HepG2 (cell line): ENCODE measurements at regions not wholly inside any gene's neighbourhood (a gene's known extent, or its start where the extent isn't known, plus 50 kb on each side); places are given as distances from the start of the nearest gene placed in this dataset.

Experiments
- ATAC-seq: fragments of 200-7000 bp; cut with Tn5 transposase; 3 replicates; pipeline ENCODE4 v1.9.1; 2020; ENCODE audit warnings: mild to moderate bottlenecking, moderate library complexity
- BruUV-seq: library from RNA; stranded (reverse); fragments of 400-500 nt; replicated peaks from 2 replicates; lab custom pipeline; 2021; lab: Mats Ljungman, UMichigan
- CTCF ChIA-PET: fragments of 300-600 bp; formaldehyde crosslinking; extraction: SDS; loops from one replicate; lab custom pipeline; 2021; ENCODE audit warnings: low total read pairs, inconsistent platforms, low intra/inter-chr PET ratio; lab: Yijun Ruan, JAX
- POLR2A ChIA-PET: fragments of 350-600 bp; sonication (Branson Sonifier 250); formaldehyde crosslinking; loops from one replicate; lab custom pipeline; 2020; ENCODE audit warnings: antibody characterized with exemption, inconsistent platforms; lab: Yijun Ruan, JAX
- DNase-seq: peaks from one replicate; pipeline ENCODE4 v3.0.0-alpha.2; 2015; ENCODE audit warnings: low spot score
- FAIRE-seq: peaks from 3 replicates; lab custom pipeline; 2011; peaks lifted over from hg19 to GRCh38; lab: Jason Lieb, UNC
- H2AFZ ChIP-seq: one replicate; pipeline ENCODE4 v1.6.1; 2011; ENCODE audit warnings: low read length, inconsistent platforms
- H3K27ac ChIP-seq: fragments of 300-600 bp; 3 replicates; pipeline ENCODE4 v1.8.0; 2011; ENCODE audit warnings: mixed run types, mild to moderate bottlenecking, mixed read lengths, low read length, inconsistent platforms; ENCODE audit not compliant: insufficient read depth; ENCODE audit errors: extremely low read length
- H3K27me3 ChIP-seq, 2 experiments: fragments of 200-600 bp in 1 of 2; 2 replicates in 1 of 2; 3 replicates in 1 of 2; pipeline versions ENCODE4 v1.6.0 to v1.8.0; 2011; ENCODE audit warnings: low read length in 2 of 2, mild to moderate bottlenecking in 2 of 2, moderate library complexity in 2 of 2, inconsistent platforms in 1 of 2; ENCODE audit not compliant: insufficient read depth in 2 of 2, control insufficient read depth in 1 of 2
- H3K36me3 ChIP-seq, 2 experiments: fragments of 200-600 bp in 1 of 2; replicated peaks in 1 of 2; 2 replicates in 1 of 2; 3 replicates in 1 of 2; pipeline versions ENCODE4 v1.5.1 to v1.8.0; 2011; ENCODE audit warnings: low read length in 2 of 2, inconsistent platforms in 1 of 2; ENCODE audit not compliant: insufficient read depth in 2 of 2, control insufficient read depth in 1 of 2
- H3K4me1 ChIP-seq: 2 replicates; pipeline ENCODE4 v1.5.1; 2012; ENCODE audit warnings: low read length, inconsistent platforms; ENCODE audit not compliant: insufficient read depth
- H3K4me2 ChIP-seq: 2 replicates; pipeline ENCODE4 v1.6.0; 2011; ENCODE audit warnings: low read depth, low read length, inconsistent platforms
- H3K4me3 ChIP-seq, 3 experiments: fragments of 200-600 bp in 1 of 3; sonication (generic), shearing (Covaris generic) in 1 of 3; replicated peaks in 1 of 3; 2 replicates each; pipeline ENCODE4 v1.5.1; 2011 to 2016; ENCODE audit warnings: low read length in 3 of 3, inconsistent platforms in 2 of 3, low read depth in 2 of 3, mild to moderate bottlenecking in 2 of 3, control low read depth in 1 of 3, mixed read lengths in 1 of 3; ENCODE audit not compliant: insufficient read depth in 1 of 3
- H3K79me2 ChIP-seq: one replicate; pipeline ENCODE4 v1.6.1; 2011; ENCODE audit warnings: low read length, inconsistent platforms; ENCODE audit not compliant: insufficient read depth
- H3K9ac ChIP-seq: 2 replicates; pipeline ENCODE4 v1.6.0; 2011; ENCODE audit warnings: mild to moderate bottlenecking, low read depth, low read length, inconsistent platforms; ENCODE audit not compliant: insufficient read depth
- H3K9me3 ChIP-seq: 2 replicates; pipeline ENCODE4 v1.5.1; 2012; ENCODE audit warnings: mild to moderate bottlenecking, low read length
- H4K20me1 ChIP-seq: 2 replicates; pipeline ENCODE4 v1.6.0; 2011; ENCODE audit warnings: inconsistent platforms, mild to moderate bottlenecking, low read length, moderate library complexity; ENCODE audit not compliant: insufficient read depth
- ARID4A ChIP-seq: sonication (generic); formaldehyde crosslinking; IDR thresholded peaks from 2 replicates; pipeline ENCODE4 v1.5.0; 2020; ENCODE audit warnings: mild to moderate bottlenecking, missing genetic modification reagents, borderline replicate concordance
- ATF2 ChIP-seq: sonication (generic); formaldehyde crosslinking; IDR thresholded peaks from 2 replicates; pipeline ENCODE4 v1.4.0; 2020; ENCODE audit warnings: missing genetic modification reagents
- CCDC6 ChIP-seq: sonication (generic); formaldehyde crosslinking; IDR thresholded peaks from 2 replicates; pipeline ENCODE4 v1.8.1; 2022; ENCODE audit warnings: mild to moderate bottlenecking, missing genetic modification reagents, moderate library complexity
- CREB1 ChIP-seq, 2 experiments: fragments of 450-650 bp in 1 of 2; IDR thresholded peaks; 2 replicates each; pipeline ENCODE4 v1.6.1; 2016 to 2017; ENCODE audit warnings: control low read depth in 1 of 2, mild to moderate bottlenecking in 1 of 2, missing compliant biosample characterization in 1 of 2, missing genetic modification characterization in 1 of 2
- MAX ChIP-seq: IDR thresholded peaks from 2 replicates; pipeline ENCODE4 v1.6.1; 2012; ENCODE audit warnings: inconsistent platforms
- PAF1 ChIP-seq: IDR thresholded peaks from 2 replicates; pipeline ENCODE4 v1.6.1; 2016; ENCODE audit warnings: missing genetic modification reagents, missing compliant biosample characterization
- POLR2G ChIP-seq: fragments of 200-400 bp; formaldehyde crosslinking; IDR thresholded peaks from 2 replicates; pipeline ENCODE4 v1.6.1; 2018; ENCODE audit warnings: mild to moderate bottlenecking, low read depth, low read length, moderate library complexity
- SAFB2 ChIP-seq: sonication (generic); formaldehyde crosslinking; IDR thresholded peaks from 2 replicates; pipeline ENCODE4 v1.5.1; 2020; ENCODE audit warnings: missing genetic modification reagents, low read depth, mild to moderate bottlenecking, borderline replicate concordance
- TEF ChIP-seq: sonication (generic); formaldehyde crosslinking; IDR thresholded peaks from 2 replicates; pipeline ENCODE4 v1.5.0; 2020; ENCODE audit warnings: missing genetic modification reagents
- ZNF142 ChIP-seq: sonication (generic); formaldehyde crosslinking; IDR thresholded peaks from 2 replicates; pipeline ENCODE4 v1.4.0; 2020; ENCODE audit warnings: missing genetic modification reagents
- ZNF335 ChIP-seq: sonication (generic); formaldehyde crosslinking; IDR thresholded peaks from 2 replicates; pipeline ENCODE4 v1.4.0; 2020; ENCODE audit warnings: missing genetic modification reagents
- ZNF605 ChIP-seq: sonication (generic); formaldehyde crosslinking; IDR thresholded peaks from 2 replicates; pipeline ENCODE4 v1.8.0; 2022; ENCODE audit warnings: mild to moderate bottlenecking, missing genetic modification reagents
- ZNF792 ChIP-seq: IDR thresholded peaks from 2 replicates; pipeline ENCODE4 v1.6.1; 2016
- WGBS: methylation state at CpG from one replicate; pipeline ENCODE4 v1.1.6; 2017; ENCODE audit warnings: low lambda C conversion rate; 5-methylcytosine and 5-hydroxymethylcytosine counted together
- in situ Hi-C: cut with HindIII; loops from 2 replicates; pipeline ENCODE4 v1.10.0; 2017; ENCODE audit warnings: low pct_unique_long_range_greater_than_20kb; ENCODE audit not compliant: extremely low pct_ligation_motif_present
- intact Hi-C: fragments of 100-400 bp; cut with micrococcal nuclease; formaldehyde crosslinking; loops from one replicate; pipeline ENCODE4 v1.10.0; 2022; ENCODE audit not compliant: unreplicated experiment

GRCh38 chr14:83331513-83331912 lies 1797.9 kb upstream of the SEL1L start:
- Histone ChIP-seq H4K20me1 (no peaks in the 10 kb centered on the region), H3K27ac (no peak overlapping the region), H3K79me2 (no peaks in the 10 kb centered on the region), H3K9ac (no peak overlapping the region), H3K36me3 (no peaks in the 10 kb centered on the region), H3K27me3 (no peaks in the 10 kb centered on the region), H3K4me1 (no peaks in the 10 kb centered on the region), H2AFZ (no peak overlapping the region), H3K4me3 (no peak overlapping the region), H3K4me2 (no peak overlapping the region), H3K9me3 (peaks cover 4% of the 10 kb centered on the region; the same call in 1 of the 2 replicates)
- DNase-seq (no peak), FAIRE-seq (no peak), ATAC-seq (no peak)
- ChIA-PET CTCF (no interaction called here), POLR2A (no interaction called here)
- intact Hi-C loops (no loop called here), in situ Hi-C loops (no loop called here)
- WGBS, result 3% methylated on average over 2 of the region's 2 CpGs
- BruUV-seq, result no TSS peak
- TF ChIP-seq PAF1 (CRISPR knock-in tag), result no peak
- no peak for TF ChIP-seq ZNF142 (CRISPR knock-in tag)
- no peak for TF ChIP-seq CREB1 (IDR thresholded peaks at IDR 0.05)
- TF ChIP-seq CREB1 (CRISPR knock-in tag; IDR thresholded peaks at IDR 0.05), result no peak
- no peak for TF ChIP-seq SAFB2 (CRISPR knock-in tag)
- TF ChIP-seq ATF2 (CRISPR knock-in tag), result no peak
- TF ChIP-seq TEF, result no peak
- TF ChIP-seq MAX, result no peak
- TF ChIP-seq ZNF792 (CRISPR knock-in tag), result no peak
- no peak for TF ChIP-seq ZNF335 (CRISPR knock-in tag)
- TF ChIP-seq POLR2G, result no peak
- no peak for TF ChIP-seq CCDC6 (CRISPR knock-in tag)
- TF ChIP-seq ARID4A (CRISPR knock-in tag), result no peak
- no peak for TF ChIP-seq ZNF605 (CRISPR knock-in tag)
